HepG2 (cell line): ENCODE measurements at regions not wholly inside any gene's neighbourhood (a gene's known extent, or its start where the extent isn't known, plus 50 kb on each side); places are given as distances from the start of the nearest gene placed in this dataset.

Experiments used
- ATAC-seq: fragments of 200-7000 bp; cut with Tn5 transposase; 3 replicates; pipeline ENCODE4 v1.9.1; 2020; ENCODE audit warnings: mild to moderate bottlenecking, moderate library complexity
- BruUV-seq: library from RNA; stranded (reverse); fragments of 400-500 nt; replicated peaks from 2 replicates; lab custom pipeline; 2021; lab: Mats Ljungman, UMichigan
- CTCF ChIA-PET: fragments of 300-600 bp; formaldehyde crosslinking; extraction: SDS; loops from one replicate; lab custom pipeline; 2021; ENCODE audit warnings: low total read pairs, inconsistent platforms, low intra/inter-chr PET ratio; lab: Yijun Ruan, JAX
- POLR2A ChIA-PET: fragments of 350-600 bp; sonication (Branson Sonifier 250); formaldehyde crosslinking; loops from one replicate; lab custom pipeline; 2020; ENCODE audit warnings: antibody characterized with exemption, inconsistent platforms; lab: Yijun Ruan, JAX
- DNase-seq: peaks from one replicate; pipeline ENCODE4 v3.0.0-alpha.2; 2015; ENCODE audit warnings: low spot score
- FAIRE-seq: peaks from 3 replicates; lab custom pipeline; 2011; peaks lifted over from hg19 to GRCh38; lab: Jason Lieb, UNC
- H2AFZ ChIP-seq: one replicate; pipeline ENCODE4 v1.6.1; 2011; ENCODE audit warnings: low read length, inconsistent platforms
- H3K27ac ChIP-seq: fragments of 300-600 bp; 3 replicates; pipeline ENCODE4 v1.8.0; 2011; ENCODE audit warnings: mixed run types, mild to moderate bottlenecking, mixed read lengths, low read length, inconsistent platforms; ENCODE audit not compliant: insufficient read depth; ENCODE audit errors: extremely low read length
- H3K27me3 ChIP-seq, 2 experiments: fragments of 200-600 bp in 1 of 2; 2 replicates in 1 of 2; 3 replicates in 1 of 2; pipeline versions ENCODE4 v1.6.0 to v1.8.0; 2011; ENCODE audit warnings: low read length in 2 of 2, mild to moderate bottlenecking in 2 of 2, moderate library complexity in 2 of 2, inconsistent platforms in 1 of 2; ENCODE audit not compliant: insufficient read depth in 2 of 2, control insufficient read depth in 1 of 2
- H3K36me3 ChIP-seq, 2 experiments: fragments of 200-600 bp in 1 of 2; replicated peaks in 1 of 2; 2 replicates in 1 of 2; 3 replicates in 1 of 2; pipeline versions ENCODE4 v1.5.1 to v1.8.0; 2011; ENCODE audit warnings: low read length in 2 of 2, inconsistent platforms in 1 of 2; ENCODE audit not compliant: insufficient read depth in 2 of 2, control insufficient read depth in 1 of 2
- H3K4me1 ChIP-seq: 2 replicates; pipeline ENCODE4 v1.5.1; 2012; ENCODE audit warnings: low read length, inconsistent platforms; ENCODE audit not compliant: insufficient read depth
- H3K4me2 ChIP-seq: 2 replicates; pipeline ENCODE4 v1.6.0; 2011; ENCODE audit warnings: low read depth, low read length, inconsistent platforms
- H3K4me3 ChIP-seq, 3 experiments: fragments of 200-600 bp in 1 of 3; sonication (generic), shearing (Covaris generic) in 1 of 3; replicated peaks in 1 of 3; 2 replicates each; pipeline ENCODE4 v1.5.1; 2011 to 2016; ENCODE audit warnings: low read length in 3 of 3, inconsistent platforms in 2 of 3, low read depth in 2 of 3, mild to moderate bottlenecking in 2 of 3, control low read depth in 1 of 3, mixed read lengths in 1 of 3; ENCODE audit not compliant: insufficient read depth in 1 of 3
- H3K79me2 ChIP-seq: one replicate; pipeline ENCODE4 v1.6.1; 2011; ENCODE audit warnings: low read length, inconsistent platforms; ENCODE audit not compliant: insufficient read depth
- H3K9ac ChIP-seq: 2 replicates; pipeline ENCODE4 v1.6.0; 2011; ENCODE audit warnings: mild to moderate bottlenecking, low read depth, low read length, inconsistent platforms; ENCODE audit not compliant: insufficient read depth
- H3K9me3 ChIP-seq: 2 replicates; pipeline ENCODE4 v1.5.1; 2012; ENCODE audit warnings: mild to moderate bottlenecking, low read length
- H4K20me1 ChIP-seq: 2 replicates; pipeline ENCODE4 v1.6.0; 2011; ENCODE audit warnings: inconsistent platforms, mild to moderate bottlenecking, low read length, moderate library complexity; ENCODE audit not compliant: insufficient read depth
- CCDC6 ChIP-seq: sonication (generic); formaldehyde crosslinking; IDR thresholded peaks from 2 replicates; pipeline ENCODE4 v1.8.1; 2022; ENCODE audit warnings: mild to moderate bottlenecking, missing genetic modification reagents, moderate library complexity
- CEBPB ChIP-seq: IDR thresholded peaks from 2 replicates; pipeline ENCODE4 v1.6.1; 2011; ENCODE audit warnings: low read depth, low read length, improper control_type of control experiment, borderline replicate concordance
- MAFF ChIP-seq: IDR thresholded peaks from 2 replicates; pipeline ENCODE4 v1.6.1; 2011; ENCODE audit warnings: low read depth, low read length, improper control_type of control experiment
- PBX2 ChIP-seq: IDR thresholded peaks from 2 replicates; pipeline ENCODE4 v1.6.1; 2016; ENCODE audit warnings: control low read depth
- ZUFSP ChIP-seq: sonication (generic); formaldehyde crosslinking; IDR thresholded peaks from 2 replicates; pipeline ENCODE4 v1.9.0; 2021; ENCODE audit warnings: missing genetic modification reagents, mild to moderate bottlenecking, borderline replicate concordance
- WGBS: methylation state at CpG from one replicate; pipeline ENCODE4 v1.1.6; 2017; ENCODE audit warnings: low lambda C conversion rate; 5-methylcytosine and 5-hydroxymethylcytosine counted together
- in situ Hi-C: cut with HindIII; loops from 2 replicates; pipeline ENCODE4 v1.10.0; 2017; ENCODE audit warnings: low pct_unique_long_range_greater_than_20kb; ENCODE audit not compliant: extremely low pct_ligation_motif_present
- intact Hi-C: fragments of 100-400 bp; cut with micrococcal nuclease; formaldehyde crosslinking; loops from one replicate; pipeline ENCODE4 v1.10.0; 2022; ENCODE audit not compliant: unreplicated experiment

- H3K79me2 ChIP-seq: no peaks in the 10 kb centered on the region
- H3K4me2 ChIP-seq: no peak overlapping the region
- no peak overlapping the region for H2AFZ ChIP-seq
- CTCF ChIA-PET: no interaction called here
- no TSS peak for BruUV-seq
- no peaks in the 10 kb centered on the region for H3K27me3 ChIP-seq
- H4K20me1 ChIP-seq: no peaks in the 10 kb centered on the region
- no peaks in the 10 kb centered on the region for H3K4me1 ChIP-seq
- in situ Hi-C loops (no loop called here), intact Hi-C loops (no loop called here)
- DNase-seq (no peak), FAIRE-seq (no peak), ATAC-seq (no peak)
- H3K36me3 ChIP-seq: no peaks in the 10 kb centered on the region
- H3K9ac ChIP-seq: no peak overlapping the region
- POLR2A ChIA-PET: no interaction called here
- TF ChIP-seq ZUFSP (no peak), MAFF (no peak)
- no peak overlapping the region for H3K27ac ChIP-seq
- no peaks in the 10 kb centered on the region for H3K9me3 ChIP-seq
- no peak overlapping the region for H3K4me3 ChIP-seq
Observed at GRCh38 chr1:162943622-162944021, 82.6 kb upstream of the CCDC190 start.

- Histone ChIP-seq H3K9me3 (no peaks in the 10 kb centered on the region), H3K9ac (no peak overlapping the region), H4K20me1 (no peaks in the 10 kb centered on the region), H3K27ac (no peak overlapping the region), H3K79me2 (no peaks in the 10 kb centered on the region), H3K27me3 (no peaks in the 10 kb centered on the region), H3K4me2 (no peak overlapping the region), H3K36me3 (no peaks in the 10 kb centered on the region), H3K4me3 (no peak overlapping the region), H3K4me1 (no peaks in the 10 kb centered on the region), H2AFZ (no peak overlapping the region)
- FAIRE-seq (no peak), ATAC-seq (no peak), DNase-seq (no peak)
- POLR2A ChIA-PET: no interaction called here
- no peak for TF ChIP-seq PBX2
- TF ChIP-seq CCDC6 (CRISPR knock-in tag): no peak
- TF ChIP-seq CEBPB: 0 out of 2 replicates have a peak, but pooled peaks have one; percentile 23
- WGBS: 0% methylated on average over 3 of the region's 3 CpGs
- in situ Hi-C loops: no loop called here
- CTCF ChIA-PET: no interaction called here
- intact Hi-C loops: no loop called here
- BruUV-seq: no TSS peak
Observed at GRCh38 chr1:162942916-162943559, 82.1 kb upstream of the CCDC190 start.
